ENCODE measurements at regions not wholly inside any gene's neighbourhood (a gene's known extent, or its start where the extent isn't known, plus 50 kb on each side); places are given as distances from the start of the nearest gene placed in this dataset.

DNA sequence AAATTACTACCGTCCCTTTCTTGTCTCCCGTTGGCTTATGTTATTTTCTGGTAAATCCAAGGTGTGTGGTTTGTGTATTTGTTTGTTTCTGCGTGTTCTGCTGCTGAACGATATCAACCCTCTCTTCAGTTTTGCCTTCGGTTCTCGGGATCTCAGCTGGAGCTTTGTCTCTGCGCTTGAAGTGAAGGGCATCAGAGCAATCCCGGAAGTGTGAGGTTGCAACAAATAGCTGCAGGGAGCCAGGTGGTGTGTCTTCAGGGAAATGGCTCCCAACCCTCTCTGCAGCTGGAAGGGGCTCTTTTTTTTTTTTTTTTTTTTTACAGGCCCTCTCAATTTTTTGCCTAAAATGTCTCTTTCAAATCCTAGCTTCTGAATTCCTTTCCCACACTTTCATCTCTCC is 116.4 kb upstream of the RGMA start:
- TF ChIP-seq, protein P1, sequence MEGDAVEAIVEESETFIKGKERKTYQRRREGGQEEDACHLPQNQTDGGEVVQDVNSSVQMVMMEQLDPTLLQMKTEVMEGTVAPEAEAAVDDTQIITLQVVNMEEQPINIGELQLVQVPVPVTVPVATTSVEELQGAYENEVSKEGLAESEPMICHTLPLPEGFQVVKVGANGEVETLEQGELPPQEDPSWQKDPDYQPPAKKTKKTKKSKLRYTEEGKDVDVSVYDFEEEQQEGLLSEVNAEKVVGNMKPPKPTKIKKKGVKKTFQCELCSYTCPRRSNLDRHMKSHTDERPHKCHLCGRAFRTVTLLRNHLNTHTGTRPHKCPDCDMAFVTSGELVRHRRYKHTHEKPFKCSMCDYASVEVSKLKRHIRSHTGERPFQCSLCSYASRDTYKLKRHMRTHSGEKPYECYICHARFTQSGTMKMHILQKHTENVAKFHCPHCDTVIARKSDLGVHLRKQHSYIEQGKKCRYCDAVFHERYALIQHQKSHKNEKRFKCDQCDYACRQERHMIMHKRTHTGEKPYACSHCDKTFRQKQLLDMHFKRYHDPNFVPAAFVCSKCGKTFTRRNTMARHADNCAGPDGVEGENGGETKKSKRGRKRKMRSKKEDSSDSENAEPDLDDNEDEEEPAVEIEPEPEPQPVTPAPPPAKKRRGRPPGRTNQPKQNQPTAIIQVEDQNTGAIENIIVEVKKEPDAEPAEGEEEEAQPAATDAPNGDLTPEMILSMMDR (IDR thresholded peaks at IDR 0.05): no peak
- TF ChIP-seq POLR2A (IDR thresholded peaks at IDR 0.05): no peak
